HepG2 (cell line): ENCODE measurements at regions not wholly inside any gene's neighbourhood (a gene's known extent, or its start where the extent isn't known, plus 50 kb on each side); places are given as distances from the start of the nearest gene placed in this dataset.

ENCODE experiments used
- ATAC-seq: fragments of 200-7000 bp; cut with Tn5 transposase; 3 replicates; pipeline ENCODE4 v1.9.1; 2020; ENCODE audit warnings: mild to moderate bottlenecking, moderate library complexity
- BruUV-seq: library from RNA; stranded (reverse); fragments of 400-500 nt; replicated peaks from 2 replicates; lab custom pipeline; 2021; lab: Mats Ljungman, UMichigan
- CTCF ChIA-PET: fragments of 300-600 bp; formaldehyde crosslinking; extraction: SDS; loops from one replicate; lab custom pipeline; 2021; ENCODE audit warnings: low total read pairs, inconsistent platforms, low intra/inter-chr PET ratio; lab: Yijun Ruan, JAX
- POLR2A ChIA-PET: fragments of 350-600 bp; sonication (Branson Sonifier 250); formaldehyde crosslinking; loops from one replicate; lab custom pipeline; 2020; ENCODE audit warnings: antibody characterized with exemption, inconsistent platforms; lab: Yijun Ruan, JAX
- DNase-seq: peaks from one replicate; pipeline ENCODE4 v3.0.0-alpha.2; 2015; ENCODE audit warnings: low spot score
- FAIRE-seq: peaks from 3 replicates; lab custom pipeline; 2011; peaks lifted over from hg19 to GRCh38; lab: Jason Lieb, UNC
- H2AFZ ChIP-seq: one replicate; pipeline ENCODE4 v1.6.1; 2011; ENCODE audit warnings: low read length, inconsistent platforms
- H3K27ac ChIP-seq: fragments of 300-600 bp; 3 replicates; pipeline ENCODE4 v1.8.0; 2011; ENCODE audit warnings: mixed run types, mild to moderate bottlenecking, mixed read lengths, low read length, inconsistent platforms; ENCODE audit not compliant: insufficient read depth; ENCODE audit errors: extremely low read length
- H3K27me3 ChIP-seq, 2 experiments: fragments of 200-600 bp in 1 of 2; 2 replicates in 1 of 2; 3 replicates in 1 of 2; pipeline versions ENCODE4 v1.6.0 to v1.8.0; 2011; ENCODE audit warnings: low read length in 2 of 2, mild to moderate bottlenecking in 2 of 2, moderate library complexity in 2 of 2, inconsistent platforms in 1 of 2; ENCODE audit not compliant: insufficient read depth in 2 of 2, control insufficient read depth in 1 of 2
- H3K36me3 ChIP-seq, 2 experiments: fragments of 200-600 bp in 1 of 2; replicated peaks in 1 of 2; 2 replicates in 1 of 2; 3 replicates in 1 of 2; pipeline versions ENCODE4 v1.5.1 to v1.8.0; 2011; ENCODE audit warnings: low read length in 2 of 2, inconsistent platforms in 1 of 2; ENCODE audit not compliant: insufficient read depth in 2 of 2, control insufficient read depth in 1 of 2
- H3K4me1 ChIP-seq: 2 replicates; pipeline ENCODE4 v1.5.1; 2012; ENCODE audit warnings: low read length, inconsistent platforms; ENCODE audit not compliant: insufficient read depth
- H3K4me2 ChIP-seq: 2 replicates; pipeline ENCODE4 v1.6.0; 2011; ENCODE audit warnings: low read depth, low read length, inconsistent platforms
- H3K4me3 ChIP-seq, 3 experiments: fragments of 200-600 bp in 1 of 3; sonication (generic), shearing (Covaris generic) in 1 of 3; replicated peaks in 1 of 3; 2 replicates each; pipeline ENCODE4 v1.5.1; 2011 to 2016; ENCODE audit warnings: low read length in 3 of 3, inconsistent platforms in 2 of 3, low read depth in 2 of 3, mild to moderate bottlenecking in 2 of 3, control low read depth in 1 of 3, mixed read lengths in 1 of 3; ENCODE audit not compliant: insufficient read depth in 1 of 3
- H3K79me2 ChIP-seq: one replicate; pipeline ENCODE4 v1.6.1; 2011; ENCODE audit warnings: low read length, inconsistent platforms; ENCODE audit not compliant: insufficient read depth
- H3K9ac ChIP-seq: 2 replicates; pipeline ENCODE4 v1.6.0; 2011; ENCODE audit warnings: mild to moderate bottlenecking, low read depth, low read length, inconsistent platforms; ENCODE audit not compliant: insufficient read depth
- H3K9me3 ChIP-seq: 2 replicates; pipeline ENCODE4 v1.5.1; 2012; ENCODE audit warnings: mild to moderate bottlenecking, low read length
- H4K20me1 ChIP-seq: 2 replicates; pipeline ENCODE4 v1.6.0; 2011; ENCODE audit warnings: inconsistent platforms, mild to moderate bottlenecking, low read length, moderate library complexity; ENCODE audit not compliant: insufficient read depth
- CBFB ChIP-seq: sonication (generic); formaldehyde crosslinking; IDR thresholded peaks from 2 replicates; pipeline ENCODE4 v1.4.0; 2020; ENCODE audit warnings: missing genetic modification reagents
- ESRRA ChIP-seq: sonication (generic); formaldehyde crosslinking; IDR thresholded peaks from 2 replicates; pipeline ENCODE4 v1.5.1; 2020; ENCODE audit warnings: mild to moderate bottlenecking, low read depth, missing genetic modification reagents
- ETS1 ChIP-seq: sonication (generic); formaldehyde crosslinking; IDR thresholded peaks from 2 replicates; pipeline ENCODE4 v1.4.0; 2020; ENCODE audit warnings: missing genetic modification reagents
- HOMEZ ChIP-seq: IDR thresholded peaks from 2 replicates; pipeline ENCODE4 v1.6.1; 2016; ENCODE audit warnings: low read depth
- HOXD1 ChIP-seq: sonication (generic); formaldehyde crosslinking; IDR thresholded peaks from 2 replicates; pipeline ENCODE4 v1.5.0; 2020; ENCODE audit warnings: missing genetic modification reagents
- KMT2A ChIP-seq: sonication (generic); formaldehyde crosslinking; IDR thresholded peaks from 2 replicates; pipeline ENCODE4 v1.4.0; 2020; ENCODE audit warnings: missing genetic modification reagents
- PHB2 ChIP-seq: fragments of 450-650 bp; IDR thresholded peaks from 2 replicates; pipeline ENCODE4 v1.6.1; 2018; ENCODE audit not compliant: partially characterized antibody
- WIZ ChIP-seq: sonication (generic); formaldehyde crosslinking; IDR thresholded peaks from 2 replicates; pipeline ENCODE4 v1.5.1; 2020; ENCODE audit warnings: mild to moderate bottlenecking, missing genetic modification reagents
- ZNF562 ChIP-seq: sonication (generic); formaldehyde crosslinking; IDR thresholded peaks from 2 replicates; pipeline ENCODE4 v1.8.0; 2022; ENCODE audit warnings: missing genetic modification reagents, borderline replicate concordance
- ZNF773 ChIP-seq: sonication (generic); formaldehyde crosslinking; IDR thresholded peaks from 2 replicates; pipeline ENCODE4 v1.4.0; 2020; ENCODE audit warnings: missing genetic modification reagents, borderline replicate concordance
- ZNF891 ChIP-seq: sonication (generic); formaldehyde crosslinking; IDR thresholded peaks from 2 replicates; pipeline ENCODE4 v1.5.0; 2020; ENCODE audit warnings: mild to moderate bottlenecking, missing genetic modification reagents
- WGBS: methylation state at CpG from one replicate; pipeline ENCODE4 v1.1.6; 2017; ENCODE audit warnings: low lambda C conversion rate; 5-methylcytosine and 5-hydroxymethylcytosine counted together
- in situ Hi-C: cut with HindIII; loops from 2 replicates; pipeline ENCODE4 v1.10.0; 2017; ENCODE audit warnings: low pct_unique_long_range_greater_than_20kb; ENCODE audit not compliant: extremely low pct_ligation_motif_present
- intact Hi-C: fragments of 100-400 bp; cut with micrococcal nuclease; formaldehyde crosslinking; loops from one replicate; pipeline ENCODE4 v1.10.0; 2022; ENCODE audit not compliant: unreplicated experiment

DNA sequence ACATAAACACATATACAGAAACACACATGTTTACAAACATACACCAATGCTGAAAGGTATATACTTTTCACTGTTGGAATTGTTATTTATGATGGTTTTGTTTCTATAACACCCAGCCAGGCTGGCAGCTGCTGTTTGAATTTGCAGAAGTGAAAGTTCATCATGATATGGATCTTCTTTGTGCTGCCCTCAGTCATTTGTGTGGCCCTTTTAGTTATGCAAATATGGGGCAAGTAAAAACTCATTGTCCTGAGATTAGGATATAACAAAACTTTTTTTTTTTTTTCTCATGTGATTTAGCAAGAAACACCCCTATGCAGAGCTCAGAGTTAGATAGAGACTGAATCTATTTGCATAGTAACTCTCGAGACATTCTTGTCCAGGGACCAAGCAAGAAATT lies 714.1 kb downstream of the KCNJ3 start:
- H4K20me1 ChIP-seq, result no peaks in the 10 kb centered on the region
- H3K9ac ChIP-seq, result no peak overlapping the region
- H3K27ac ChIP-seq, result no peak overlapping the region
- no peak for TF ChIP-seq ZNF773
- no peak for TF ChIP-seq CBFB (CRISPR knock-in tag)
- no peak for TF ChIP-seq HOMEZ
- TF ChIP-seq PHB2, result no peak
- no peak for TF ChIP-seq HOXD1
- TF ChIP-seq ZNF891 (CRISPR knock-in tag), result no peak
- TF ChIP-seq KMT2A (CRISPR knock-in tag), result no peak
- TF ChIP-seq WIZ (CRISPR knock-in tag), result no peak
- no peak for TF ChIP-seq ESRRA
- H3K4me2 ChIP-seq, result no peak overlapping the region
- H3K36me3 ChIP-seq, result no peaks in the 10 kb centered on the region
- DNase-seq (no peak), ATAC-seq (no peak), FAIRE-seq (no peak)
- H3K9me3 ChIP-seq, result peaks cover 29% of the 10 kb centered on the region; the same call in 1 of the 2 replicates
- no peaks in the 10 kb centered on the region for H3K79me2 ChIP-seq
- WGBS, result 2% methylated on average over 1 of the region's 1 CpG
- intact Hi-C loops (no loop called here), in situ Hi-C loops (no loop called here)
- no peak overlapping the region for H3K4me3 ChIP-seq
- ChIA-PET POLR2A (no interaction called here), CTCF (no interaction called here)
- BruUV-seq, result no TSS peak
- no peaks in the 10 kb centered on the region for H3K27me3 ChIP-seq
- H2AFZ ChIP-seq, result no peak overlapping the region
- H3K4me1 ChIP-seq, result no peaks in the 10 kb centered on the region

DNA sequence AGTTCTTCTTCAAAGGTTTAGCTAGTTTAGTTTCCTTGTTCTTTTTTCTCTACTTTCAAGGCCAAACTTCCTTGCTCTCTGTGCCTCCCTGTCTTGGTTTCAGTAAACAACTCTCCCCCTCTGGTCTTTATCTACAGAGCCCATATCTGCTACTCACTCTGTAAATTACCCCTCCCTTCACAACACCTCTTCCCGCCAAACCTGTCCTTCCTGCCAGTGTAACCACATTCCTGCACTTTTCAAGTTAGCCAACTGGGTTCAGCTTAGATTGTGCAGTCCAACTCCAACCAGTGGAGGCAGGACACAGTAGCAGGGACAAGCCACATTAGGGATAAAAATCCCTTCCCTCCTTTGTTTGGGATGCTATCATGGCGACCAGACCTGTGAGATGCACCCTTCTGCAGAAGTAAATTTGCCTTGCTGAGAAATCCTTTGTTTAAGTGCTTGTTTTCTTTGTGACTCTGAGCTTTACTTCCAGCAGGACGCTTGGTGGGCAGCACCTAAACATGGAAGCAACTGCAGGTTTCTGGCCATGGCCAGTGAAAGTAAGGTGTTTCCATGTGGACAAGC lies 706.0 kb downstream of the KCNJ3 start:
- ATAC-seq, result no peak
- POLR2A ChIA-PET, result no interaction called here
- H3K4me3 ChIP-seq, result no peak overlapping the region
- H3K79me2 ChIP-seq, result no peaks in the 10 kb centered on the region
- in situ Hi-C loops (no loop called here), intact Hi-C loops (no loop called here)
- FAIRE-seq, result no peak
- TF ChIP-seq ETS1 (CRISPR knock-in tag) (no peak), ZNF562 (0 out of 2 replicates have a peak, but pooled peaks have one; percentile 20)
- WGBS, result 5% methylated on average over 3 of the region's 3 CpGs
- H2AFZ ChIP-seq, result no peak overlapping the region
- no peak overlapping the region for H3K4me2 ChIP-seq
- no peaks in the 10 kb centered on the region for H4K20me1 ChIP-seq
- CTCF ChIA-PET, result no interaction called here
- no peak overlapping the region for H3K27ac ChIP-seq
- no TSS peak for BruUV-seq
- H3K27me3 ChIP-seq, result no peaks in the 10 kb centered on the region
- no peak overlapping the region for H3K9ac ChIP-seq
- no peaks in the 10 kb centered on the region for H3K4me1 ChIP-seq
- H3K9me3 ChIP-seq, result peaks cover 43% of the 10 kb centered on the region
- H3K36me3 ChIP-seq, result no peaks in the 10 kb centered on the region
- no peak for DNase-seq
